Nucleus accumbens (tissue), 56 donors: ENCODE measurements at regions not wholly inside any gene's neighbourhood (a gene's known extent, or its start where the extent isn't known, plus 50 kb on each side); places are given as distances from the start of the nearest gene placed in this dataset.

Experiments used
- DNase-seq, 56 donors: peaks; one replicate each; lab custom pipeline; 2025; lab: John Stamatoyannopoulos, UW

DNA sequence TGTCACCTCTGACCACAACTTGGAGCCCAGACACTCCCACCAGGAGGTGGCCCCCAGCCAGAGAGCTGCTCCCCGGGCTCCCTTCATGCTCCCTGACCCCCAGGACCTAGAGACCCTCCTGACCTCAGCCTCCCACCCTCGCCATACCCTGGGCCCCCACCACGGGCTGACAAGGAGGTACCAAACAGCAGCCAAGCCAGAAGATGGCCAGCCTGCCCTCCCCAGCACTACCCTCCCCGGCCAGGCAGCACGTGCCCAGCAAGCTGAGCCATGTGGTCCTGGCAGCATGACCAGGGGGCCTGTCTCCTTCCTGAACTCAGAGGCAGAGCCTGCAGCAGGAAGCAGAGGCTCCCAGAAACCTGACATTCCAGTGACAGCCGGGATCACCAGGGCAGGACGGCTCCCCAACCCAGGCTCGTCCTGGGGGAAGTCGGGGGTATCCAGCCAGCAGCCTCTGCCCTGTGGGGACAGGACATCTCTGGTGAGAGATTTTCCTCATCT is 69.4 kb upstream of the GPC1 start:
- peak in 1 of 56 donors; percentile 10 for DNase-seq

- no peak for DNase-seq
Measured at GRCh38 chr2:240366901-240367300, 68.6 kb upstream of the GPC1 start.

DNA sequence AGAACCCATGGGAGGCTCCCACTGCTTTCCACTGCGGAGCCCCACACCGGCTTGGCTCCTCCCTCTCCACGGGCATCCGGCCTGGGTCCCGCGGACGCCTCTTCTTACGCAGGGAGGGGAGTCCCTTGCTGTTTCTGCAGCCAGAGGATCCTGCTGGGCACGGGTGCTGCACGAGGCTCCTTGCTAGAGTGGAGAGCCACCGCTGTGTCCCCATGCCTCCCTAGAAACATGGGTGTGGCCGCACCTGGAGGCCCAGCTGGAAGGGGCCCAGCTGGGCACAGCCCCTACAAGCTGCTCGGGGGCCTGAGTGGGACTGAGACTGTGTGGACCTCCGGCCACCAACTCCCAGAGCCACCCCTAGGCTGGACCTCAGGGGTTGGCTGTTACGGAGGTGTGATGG is 67.7 kb upstream of the GPC1 start:
- DNase-seq = no peak

DNA sequence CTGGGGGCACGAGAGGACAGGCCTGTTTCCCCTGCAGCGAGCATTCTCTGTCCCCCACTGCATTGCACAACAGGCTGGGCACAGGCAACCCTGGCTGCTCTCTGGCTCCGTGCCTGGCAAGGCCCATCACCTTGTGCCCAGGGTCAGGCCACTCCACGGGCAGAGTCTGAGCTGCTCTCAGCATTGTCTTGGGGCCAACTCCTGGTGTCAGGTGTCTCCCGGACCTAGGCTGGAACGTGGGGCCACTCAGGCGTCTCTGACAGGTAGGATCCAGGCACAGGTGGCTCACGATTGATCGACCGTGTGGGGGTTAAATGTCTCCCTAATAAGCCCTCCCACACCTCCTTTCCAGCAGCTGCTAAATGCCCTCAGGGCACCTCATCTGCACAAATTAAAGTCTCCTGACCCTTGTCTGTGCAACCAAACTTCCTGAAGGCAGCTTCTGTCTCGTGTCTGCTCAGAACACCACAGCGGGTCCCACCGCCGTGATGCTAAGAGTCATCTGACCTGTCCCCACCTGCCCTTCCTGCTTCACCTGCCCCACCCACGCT is 66.6 kb upstream of the GPC1 start:
- no peak for DNase-seq

- no peak for DNase-seq
Measured at GRCh38 chr2:240369335-240369734, 66.1 kb upstream of the GPC1 start.

- DNase-seq = peak in 50 of 56 donors; percentile 10 to 82 (median 52)
Measured at GRCh38 chr2:240369801-240370585, 65.5 kb upstream of the GPC1 start.

- DNase-seq = no peak
Measured at GRCh38 chr2:240371129-240372000, 64.1 kb upstream of the GPC1 start.

GRCh38 chr2:240372101-240372500 is 63.4 kb upstream of the GPC1 start:
- peak in 3 of 56 donors; percentile 9 to 28 (median 18) for DNase-seq

GRCh38 chr2:240373289-240373885 is 62.1 kb upstream of the GPC1 start:
- no peak for DNase-seq

DNA sequence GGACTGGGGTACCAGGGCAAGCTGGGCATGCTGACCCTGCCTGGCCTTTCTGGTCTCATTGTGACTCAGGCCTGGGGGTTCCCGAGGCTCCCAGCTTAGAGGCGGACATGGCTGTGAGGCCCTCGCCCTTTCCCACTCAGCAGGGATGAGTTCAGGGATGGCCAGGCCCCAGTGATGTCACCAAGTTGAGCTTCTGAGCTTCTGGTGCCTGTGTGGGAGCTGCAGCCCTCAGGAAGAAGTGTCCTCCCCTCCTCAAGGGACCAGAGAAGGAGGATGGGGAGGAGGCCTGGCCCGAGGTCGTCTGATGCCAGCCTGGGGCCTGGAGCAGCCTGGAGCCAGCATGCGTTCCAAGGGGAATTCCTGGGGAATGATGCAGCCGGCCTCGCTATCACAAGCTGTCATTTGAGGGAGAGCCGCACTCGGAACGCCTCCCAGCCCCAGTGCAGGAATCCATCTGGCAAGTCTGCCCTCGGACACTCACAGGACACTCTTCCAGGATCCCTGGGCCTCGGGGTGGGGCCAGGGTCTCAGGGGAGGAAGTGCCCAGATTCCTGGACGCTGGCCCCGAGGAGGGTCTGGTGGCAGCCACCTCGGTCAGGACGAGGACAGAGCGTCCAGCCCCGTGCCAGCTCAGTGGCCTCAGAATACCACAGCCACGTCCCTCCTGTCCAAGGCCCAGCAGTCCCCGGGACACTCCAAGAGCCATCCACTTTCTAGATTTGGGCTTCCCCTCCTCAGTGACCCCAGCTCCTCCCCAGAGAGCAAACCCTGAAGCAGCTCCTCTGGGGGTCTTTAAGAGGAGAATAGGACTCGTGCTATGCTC is 61.2 kb upstream of the GPC1 start:
- no peak for DNase-seq

DNA sequence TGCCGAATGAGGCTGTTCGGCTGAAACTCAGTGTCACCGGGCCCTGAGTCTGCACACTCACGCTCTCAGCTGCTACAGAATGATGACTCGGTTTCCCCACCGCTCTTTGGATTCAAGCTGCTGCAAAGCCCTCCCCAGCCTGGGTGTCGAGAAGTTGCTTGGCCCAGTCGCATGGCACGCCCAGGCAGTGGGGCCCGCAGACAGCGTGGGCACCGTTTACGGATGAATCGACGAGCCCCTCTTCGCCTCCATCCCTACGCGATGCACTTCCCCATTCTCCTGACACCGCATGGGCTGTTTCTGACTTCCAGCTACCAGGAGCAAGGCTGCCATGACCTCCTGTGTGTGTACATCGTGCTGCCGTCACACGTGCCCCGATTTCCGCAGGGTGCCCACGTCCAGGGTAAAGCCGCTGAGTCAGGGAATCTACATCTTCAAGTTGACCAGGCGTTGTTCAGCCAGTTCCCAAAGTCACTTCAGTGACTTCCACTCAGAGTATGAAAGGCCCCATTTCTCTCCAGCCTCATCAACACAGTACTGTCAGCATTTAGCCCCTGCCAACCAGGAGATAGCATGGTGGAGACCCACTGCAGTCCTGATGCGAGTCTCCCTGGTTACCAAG is 60.3 kb upstream of the GPC1 start:
- DNase-seq = no peak

GRCh38 chr2:240376739-240377138 is 58.7 kb upstream of the GPC1 start:
- DNase-seq = no peak

- no peak for DNase-seq
Measured at GRCh38 chr2:240377366-240377765, 58.1 kb upstream of the GPC1 start.

GRCh38 chr2:240379089-240379636 is 56.3 kb upstream of the GPC1 start:
- no peak for DNase-seq

DNA sequence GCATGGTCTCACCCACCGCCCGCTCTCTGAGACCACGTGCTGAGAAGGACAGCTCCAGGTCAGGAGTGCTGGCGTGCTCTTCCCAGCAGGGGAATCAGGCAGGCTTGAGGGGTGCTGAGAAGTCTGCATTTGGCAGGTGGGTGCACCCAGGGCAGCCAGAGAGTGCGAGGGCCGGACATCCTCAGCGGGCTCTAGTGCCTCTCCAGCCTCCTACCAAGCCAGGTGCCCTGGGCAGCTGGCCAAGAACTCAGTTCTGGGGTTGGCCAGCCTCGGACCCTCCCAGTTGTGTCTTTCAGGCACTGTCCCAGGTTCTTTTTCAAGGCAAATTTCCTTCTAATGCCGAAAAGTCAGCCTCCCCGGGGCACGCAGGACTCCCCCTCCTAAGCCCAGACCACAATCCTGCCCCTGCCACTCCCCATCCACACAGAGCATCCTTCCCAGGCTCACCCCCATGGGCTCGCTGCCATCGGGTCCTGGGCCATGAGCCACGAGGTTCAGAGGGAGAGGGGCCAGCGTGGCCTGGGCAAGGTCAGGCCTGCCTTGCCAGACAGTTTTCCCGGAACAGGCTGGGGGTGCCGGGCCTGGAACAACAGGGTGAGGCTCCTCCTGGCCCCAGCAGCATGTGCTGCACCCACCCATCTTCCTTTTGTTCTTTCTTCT is 52.2 kb upstream of the GPC1 start:
- DNase-seq = no peak

GRCh38 chr2:240383871-240384700 is 51.4 kb upstream of the GPC1 start:
- no peak for DNase-seq

DNA sequence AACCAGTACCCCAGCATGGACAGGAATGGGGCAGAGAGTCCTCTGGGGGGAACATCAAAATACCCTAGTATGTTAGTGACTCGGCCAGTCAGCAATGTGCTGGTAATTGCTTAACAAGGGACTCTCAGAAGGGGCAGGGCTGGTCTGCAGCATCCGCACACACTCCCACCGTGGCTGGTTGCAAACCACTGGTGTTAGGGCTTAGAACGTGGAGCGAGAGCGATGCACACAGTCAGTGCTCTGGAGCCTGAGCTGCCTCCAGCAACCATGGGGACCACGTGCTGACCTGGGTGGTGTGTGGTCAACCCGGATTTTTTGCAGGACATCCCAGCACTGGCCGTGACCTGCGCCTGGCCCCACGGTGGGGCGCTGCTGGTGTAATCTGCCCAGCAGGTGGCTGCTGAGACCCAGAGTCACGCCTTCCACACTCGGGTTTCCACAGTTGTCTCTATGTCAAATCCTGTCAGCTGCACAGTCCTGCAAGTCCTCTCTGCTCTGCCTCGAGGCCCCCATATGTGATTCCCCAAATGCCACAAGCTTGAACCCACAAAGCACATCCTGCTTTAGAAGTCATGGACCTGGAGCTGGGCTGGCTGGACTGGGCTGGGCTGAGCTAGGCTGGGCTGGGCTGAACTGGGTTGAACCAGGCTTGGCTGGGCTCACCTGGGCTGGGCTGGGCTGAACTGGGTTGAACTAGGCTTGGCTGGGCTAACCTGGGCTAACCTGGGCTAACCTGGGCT is 50.6 kb upstream of the GPC1 start:
- no peak for DNase-seq
